Esophagus squamous epithelium (tissue), 5 donors: ENCODE measurements at regions not wholly inside any gene's neighbourhood (a gene's known extent, or its start where the extent isn't known, plus 50 kb on each side); places are given as distances from the start of the nearest gene placed in this dataset.

Source experiments
- DNase-seq: peaks from one replicate; lab custom pipeline; 2025; lab: John Stamatoyannopoulos, UW
- H3K27ac ChIP-seq, 4 donors: fragments of 200-600 bp; sonication (generic); one replicate each; pipeline ENCODE4 v1.5.1; 2016 to 2019; ENCODE audit warnings: mild to moderate bottlenecking in 1 of 4
- H3K27me3 ChIP-seq, 4 donors: fragments of 200-600 bp; sonication (generic); 1 replicate in 3 of 4; 2 replicates in 1 of 4; pipeline versions ENCODE4 v1.5.1 to v1.6.0; 2017 to 2021; ENCODE audit warnings: antibody characterized with exemption in 1 of 4
- H3K36me3 ChIP-seq, 3 donors: fragments of 200-600 bp; sonication (generic); one replicate each; pipeline ENCODE4 v1.5.1; 2016 to 2019
- H3K4me1 ChIP-seq, 3 donors: fragments of 200-600 bp; sonication (generic); one replicate each; pipeline ENCODE4 v1.5.1; 2017 to 2019
- H3K4me3 ChIP-seq, 4 donors: fragments of 200-600 bp; sonication (generic); 1 replicate in 3 of 4; 2 replicates in 1 of 4; pipeline ENCODE4 v1.5.1; 2016 to 2019; ENCODE audit warnings: mild to moderate bottlenecking in 2 of 4, moderate library complexity in 1 of 4
- H3K9me3 ChIP-seq, 3 donors: fragments of 200-600 bp; sonication (generic); one replicate each; pipeline ENCODE4 v1.5.1; 2016 to 2019
- POLR2A ChIP-seq, 4 donors: fragments of 450-650 bp; IDR thresholded peaks; one replicate each; pipeline ENCODE4 v1.6.1; 2017; ENCODE audit warnings: antibody characterized with exemption in 4 of 4, mild to moderate bottlenecking in 4 of 4, moderate library complexity in 3 of 4
- WGBS, 2 donors: methylation state at CpG; one replicate each; pipeline ENCODE4 v1.1.5; 2018; 5-methylcytosine and 5-hydroxymethylcytosine counted together
- intact Hi-C: fragments of 100-400 bp; cut with DNase I; formaldehyde crosslinking; loops from one replicate; pipeline ENCODE4 v1.15.0; 2022
- TF ChIP-seq, protein P1 (sequence below), 6 experiments: fragments of 450-650 bp in 4 of 6; fragments of 200-600 bp in 2 of 6; sonication (generic) in 2 of 6; IDR thresholded peaks; one replicate each; pipeline ENCODE4 v1.5.1; 2016 to 2019; ENCODE audit warnings: antibody characterized with exemption in 6 of 6, mild to moderate bottlenecking in 4 of 6, moderate library complexity in 4 of 6
- donor health status: DM: yes; HTN: yes; CAD: no.

DNA sequence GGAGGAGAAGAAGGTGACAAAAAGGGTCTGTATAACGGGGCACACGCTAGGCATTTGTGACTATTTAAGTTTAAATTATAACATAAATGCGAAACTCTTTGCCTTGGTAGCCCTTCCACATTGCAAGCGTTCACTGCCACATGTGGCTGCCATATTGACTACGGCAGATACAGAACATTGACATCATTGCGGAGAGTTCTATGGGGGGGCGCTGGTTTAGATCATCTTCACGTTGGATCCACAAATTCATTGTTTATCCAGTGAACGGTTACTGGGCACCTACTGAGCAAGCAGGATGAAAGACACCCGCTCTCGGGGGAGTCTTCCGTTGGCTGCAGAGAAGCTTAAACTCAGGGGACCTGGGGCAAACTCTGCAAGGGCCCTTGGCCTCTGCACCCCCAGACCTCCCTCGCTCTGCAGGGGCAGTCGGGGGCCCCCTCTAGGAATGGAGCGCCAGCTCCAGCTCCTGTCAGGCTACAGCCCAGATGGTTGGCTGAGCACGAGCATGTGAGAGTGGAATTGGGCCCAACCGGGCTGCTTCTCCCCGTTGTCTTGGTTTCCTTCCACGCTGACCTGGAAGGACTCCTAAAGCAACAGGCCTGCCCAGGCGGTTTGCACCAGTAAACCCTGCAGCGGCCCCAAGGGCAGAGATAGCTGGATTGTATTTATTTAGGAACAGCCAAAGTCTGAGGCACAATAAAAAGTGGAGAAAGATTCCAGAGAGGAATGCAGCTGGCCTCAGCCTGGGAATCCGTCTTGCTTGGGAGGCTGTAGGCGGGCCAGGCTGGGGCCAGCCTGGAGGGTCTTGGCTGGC lies 172.2 kb downstream of the SEC14L1 start:
- WGBS, 2 donors = 60 to 63% methylated on average over 15 to 16 of the region's 23 CpGs
- Histone ChIP-seq H3K9me3 (no peaks in the 10 kb centered on the region), H3K4me3 (no peak overlapping the region), H3K27ac (peak overlapping the region in 3 of 4 donors; percentile 7 to 48 (median 15)), H3K36me3 (peaks cover 0 to 24% (median 0%) of the 10 kb centered on the region in 3 donors), H3K27me3 (no peaks in the 10 kb centered on the region), H3K4me1 (peaks cover 17 to 72% (median 30%) of the 10 kb centered on the region in 3 donors)
- no peak for DNase-seq
- no peak for TF ChIP-seq POLR2A (IDR thresholded peaks at IDR 0.05)
- TF ChIP-seq, protein P1, sequence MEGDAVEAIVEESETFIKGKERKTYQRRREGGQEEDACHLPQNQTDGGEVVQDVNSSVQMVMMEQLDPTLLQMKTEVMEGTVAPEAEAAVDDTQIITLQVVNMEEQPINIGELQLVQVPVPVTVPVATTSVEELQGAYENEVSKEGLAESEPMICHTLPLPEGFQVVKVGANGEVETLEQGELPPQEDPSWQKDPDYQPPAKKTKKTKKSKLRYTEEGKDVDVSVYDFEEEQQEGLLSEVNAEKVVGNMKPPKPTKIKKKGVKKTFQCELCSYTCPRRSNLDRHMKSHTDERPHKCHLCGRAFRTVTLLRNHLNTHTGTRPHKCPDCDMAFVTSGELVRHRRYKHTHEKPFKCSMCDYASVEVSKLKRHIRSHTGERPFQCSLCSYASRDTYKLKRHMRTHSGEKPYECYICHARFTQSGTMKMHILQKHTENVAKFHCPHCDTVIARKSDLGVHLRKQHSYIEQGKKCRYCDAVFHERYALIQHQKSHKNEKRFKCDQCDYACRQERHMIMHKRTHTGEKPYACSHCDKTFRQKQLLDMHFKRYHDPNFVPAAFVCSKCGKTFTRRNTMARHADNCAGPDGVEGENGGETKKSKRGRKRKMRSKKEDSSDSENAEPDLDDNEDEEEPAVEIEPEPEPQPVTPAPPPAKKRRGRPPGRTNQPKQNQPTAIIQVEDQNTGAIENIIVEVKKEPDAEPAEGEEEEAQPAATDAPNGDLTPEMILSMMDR (IDR thresholded peaks at IDR 0.05) = no peak
- intact Hi-C loops = no loop called here

DNA sequence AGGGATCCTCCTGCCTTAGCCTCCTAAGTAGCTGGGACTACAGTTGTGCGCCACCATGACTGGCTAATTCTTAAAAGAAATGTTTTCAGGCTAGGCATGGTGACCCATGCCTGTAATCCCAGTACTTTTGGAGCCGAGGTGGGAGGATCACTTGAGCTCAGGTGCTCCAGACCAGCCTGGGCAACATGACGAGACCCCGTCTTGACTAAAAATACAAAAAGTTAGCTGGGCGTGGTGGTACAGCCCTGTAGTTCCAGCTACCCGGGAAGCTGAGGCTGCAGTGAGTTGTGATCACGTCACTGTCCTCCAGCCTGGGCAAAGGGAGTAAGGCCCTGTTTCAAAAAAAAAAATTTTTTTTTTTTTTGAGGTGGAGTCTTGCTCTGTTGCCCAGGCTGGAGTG lies 173.1 kb downstream of the SEC14L1 start:
- WGBS, 2 donors = 76 to 84% methylated on average over 6 to 7 of the region's 7 CpGs

DNA sequence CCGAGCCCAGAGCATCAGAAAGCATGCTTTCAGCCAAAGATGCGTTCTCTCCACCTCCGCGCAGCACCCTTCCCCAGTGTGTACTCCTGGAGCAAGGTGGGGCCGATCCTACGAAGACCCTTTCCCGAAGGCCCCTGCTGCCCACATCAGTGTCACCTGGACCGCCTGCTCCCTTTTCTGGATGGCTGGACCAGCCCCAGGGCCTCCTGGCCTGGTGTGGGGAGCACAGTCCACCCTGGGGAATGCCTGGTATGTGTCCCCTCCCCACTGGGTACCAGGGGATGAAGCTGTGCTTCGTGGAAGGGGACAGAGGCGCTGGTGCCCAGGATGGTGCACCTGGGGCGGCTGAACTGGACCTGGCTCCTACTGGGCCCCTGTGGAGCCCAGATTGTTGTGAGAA lies 173.8 kb downstream of the SEC14L1 start:
- intact Hi-C loops = no loop called here
- Histone ChIP-seq H3K9me3 (no peaks in the 10 kb centered on the region), H3K4me3 (no peak overlapping the region), H3K36me3 (peaks cover 0 to 22% (median 0%) of the 10 kb centered on the region in 3 donors), H3K27me3 (no peaks in the 10 kb centered on the region), H3K4me1 (peaks cover 28 to 72% (median 36%) of the 10 kb centered on the region in 3 donors), H3K27ac (no peak overlapping the region)
- 63 to 96% methylated on average over 4 to 6 of the region's 11 CpGs for WGBS, 2 donors
- TF ChIP-seq POLR2A (IDR thresholded peaks at IDR 0.05) = no peak
- TF ChIP-seq, protein P1 (IDR thresholded peaks at IDR 0.05) = no peak
- no peak for DNase-seq

More for the DNA sequence above, 173.1 kb downstream of the SEC14L1 start:
- Histone ChIP-seq H3K27me3 (no peaks in the 10 kb centered on the region), H3K36me3 (peaks cover 0 to 22% (median 0%) of the 10 kb centered on the region in 3 donors), H3K27ac (peak overlapping the region in 1 of 4 donors; percentile 7), H3K4me1 (peaks cover 24 to 72% (median 32%) of the 10 kb centered on the region in 3 donors), H3K9me3 (no peaks in the 10 kb centered on the region), H3K4me3 (no peak overlapping the region)
- no peak for TF ChIP-seq POLR2A (IDR thresholded peaks at IDR 0.05)
- TF ChIP-seq, protein P1 (IDR thresholded peaks at IDR 0.05) = no peak
- intact Hi-C loops = no loop called here
- no peak for DNase-seq

DNA sequence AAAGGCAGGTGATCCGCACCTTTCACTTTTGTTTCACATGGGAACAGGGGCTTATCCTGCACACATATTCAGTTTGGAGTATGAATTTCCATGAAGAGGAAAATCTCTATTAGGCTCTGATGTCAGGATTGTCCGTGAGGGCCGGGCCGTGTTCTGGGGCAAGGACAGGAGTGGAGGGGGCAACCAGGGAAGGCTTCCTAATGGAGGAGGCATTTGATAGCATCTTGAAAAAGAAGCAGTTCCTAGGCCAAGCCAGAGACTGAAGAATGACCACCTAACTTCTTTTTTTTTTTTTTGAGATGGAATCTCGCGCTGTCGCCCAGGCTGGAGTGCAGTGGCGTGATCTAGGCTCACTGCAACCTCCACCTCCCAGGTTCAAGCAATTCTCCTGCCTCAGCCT lies 174.2 kb downstream of the SEC14L1 start:
- intact Hi-C loops = no loop called here
- Histone ChIP-seq H3K27ac (no peak overlapping the region), H3K36me3 (peaks cover 0 to 22% (median 0%) of the 10 kb centered on the region in 3 donors), H3K4me3 (no peak overlapping the region), H3K27me3 (no peaks in the 10 kb centered on the region), H3K9me3 (no peaks in the 10 kb centered on the region), H3K4me1 (peaks cover 28 to 74% (median 39%) of the 10 kb centered on the region in 3 donors)
- TF ChIP-seq, protein P1 (IDR thresholded peaks at IDR 0.05) = no peak
- TF ChIP-seq POLR2A (IDR thresholded peaks at IDR 0.05) = no peak
- WGBS, 2 donors = 88 to 95% methylated on average over 7 of the region's 8 CpGs
- DNase-seq = no peak

DNA sequence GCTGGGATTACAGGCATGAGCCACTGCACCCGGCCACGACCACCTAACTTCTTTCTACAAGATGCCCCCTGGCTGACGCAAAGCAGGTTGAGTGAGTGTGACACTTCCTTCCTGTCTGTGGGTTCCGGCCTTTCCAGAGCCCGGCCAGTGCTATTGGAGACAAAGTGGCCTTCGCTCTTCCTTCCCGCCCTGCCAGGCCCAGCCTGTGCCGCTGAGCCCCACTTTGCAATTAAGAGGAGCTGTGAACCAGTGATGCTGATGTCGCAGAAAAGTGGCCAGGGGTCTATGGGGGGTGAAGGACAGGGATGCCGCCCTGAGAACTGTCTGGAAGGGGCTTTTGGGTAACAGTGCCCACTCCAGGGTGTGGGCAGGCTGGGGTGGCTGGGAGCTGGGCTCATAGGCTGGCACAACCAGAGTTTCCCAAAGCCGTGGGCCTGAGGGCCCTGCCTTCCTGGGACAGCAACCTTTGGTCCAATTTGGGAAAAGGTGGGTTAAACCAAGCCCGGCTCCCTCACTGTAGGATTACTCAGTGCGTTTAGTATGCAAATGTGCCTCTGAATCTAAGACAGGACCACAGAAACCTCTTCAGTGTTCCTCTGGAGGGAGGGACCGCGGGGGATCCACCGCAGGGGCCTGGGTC lies 174.9 kb downstream of the SEC14L1 start:
- no peak for DNase-seq
- H3K4me1 ChIP-seq = peaks cover 34 to 81% (median 43%) of the 10 kb centered on the region in 3 donors
- no peaks in the 10 kb centered on the region for H3K9me3 ChIP-seq
- TF ChIP-seq, protein P1 (IDR thresholded peaks at IDR 0.05) = no peak
- TF ChIP-seq POLR2A (IDR thresholded peaks at IDR 0.05) = no peak
- peak overlapping the region; percentile 22 to 50 (median 39) for H3K27ac ChIP-seq
- WGBS, 2 donors = 31 to 64% methylated on average over 7 to 14 of the region's 16 CpGs
- H3K27me3 ChIP-seq = no peaks in the 10 kb centered on the region
- no peak overlapping the region for H3K4me3 ChIP-seq
- H3K36me3 ChIP-seq = peaks cover 0 to 16% (median 0%) of the 10 kb centered on the region in 3 donors
- intact Hi-C loops = no loop called here
